Astrocyte of the cerebellum (primary cell): ENCODE measurements at regions not wholly inside any gene's neighbourhood (a gene's known extent, or its start where the extent isn't known, plus 50 kb on each side); places are given as distances from the start of the nearest gene placed in this dataset.

ENCODE experiments used
- DNase-seq: peaks from one replicate; pipeline ENCODE4 v3.0.0-alpha.2; 2011; ENCODE audit warnings: low read depth
- H3K4me3 ChIP-seq: 2 replicates; pipeline ENCODE4 v1.5.1; 2011; ENCODE audit warnings: mild to moderate bottlenecking, low read depth, low read length, moderate library complexity
- CTCF ChIP-seq: IDR thresholded peaks from 2 replicates; pipeline ENCODE4 v1.5.1; 2012; ENCODE audit warnings: low read length, low read depth, moderate library complexity, mild to moderate bottlenecking; ENCODE audit errors: missing control alignments
- in situ Hi-C: cut with HindIII; loops from 2 replicates; pipeline ENCODE4 v1.10.0; 2017; ENCODE audit warnings: low sequenced_read_pairs

- no peak for TF ChIP-seq CTCF
- no peak for DNase-seq
- H3K4me3 ChIP-seq = no peak overlapping the region
- in situ Hi-C loops = no loop called here
Observed at GRCh38 chr7:13651167-13651566, 338.3 kb downstream of the ETV1 start.

GRCh38 chr7:13656330-13656729 lies 333.1 kb downstream of the ETV1 start:
- no peak overlapping the region for H3K4me3 ChIP-seq
- in situ Hi-C loops = no loop called here
- DNase-seq = no peak
- no peak for TF ChIP-seq CTCF

- TF ChIP-seq CTCF = no peak
- in situ Hi-C loops = no loop called here
- no peak overlapping the region for H3K4me3 ChIP-seq
- DNase-seq = no peak
Observed at GRCh38 chr7:13673290-13673689, 316.2 kb downstream of the ETV1 start.

- no peak overlapping the region for H3K4me3 ChIP-seq
- in situ Hi-C loops = no loop called here
- TF ChIP-seq CTCF = no peak
- DNase-seq = no peak
Observed at GRCh38 chr7:13682626-13683025, 306.8 kb downstream of the ETV1 start.

- no peak for TF ChIP-seq CTCF
- H3K4me3 ChIP-seq = no peak overlapping the region
- DNase-seq = no peak
- in situ Hi-C loops = no loop called here
Observed at GRCh38 chr7:13687500-13687899, 302.0 kb downstream of the ETV1 start.

DNA sequence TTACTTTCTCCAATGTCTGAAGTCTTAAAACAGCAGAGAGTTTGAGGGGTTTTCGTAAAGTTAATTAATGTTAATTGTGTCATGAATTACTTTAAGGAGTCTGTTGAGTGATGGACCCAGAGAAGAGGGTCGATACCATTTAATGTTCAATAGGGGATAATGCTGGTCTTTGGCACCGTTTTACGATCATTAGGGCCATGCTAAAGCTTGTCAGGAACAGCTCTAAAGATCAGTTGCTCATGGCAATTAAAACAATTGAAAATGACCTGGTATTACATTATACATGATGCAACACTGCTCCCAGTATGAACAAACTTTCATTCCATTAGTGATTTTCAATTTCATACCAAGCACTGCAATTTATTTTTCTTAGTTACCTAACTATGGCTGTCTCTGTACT lies 296.9 kb downstream of the ETV1 start:
- in situ Hi-C loops = no loop called here
- no peak overlapping the region for H3K4me3 ChIP-seq
- no peak for TF ChIP-seq CTCF
- no peak for DNase-seq

- H3K4me3 ChIP-seq = no peak overlapping the region
- peak; percentile 13 for DNase-seq
- no peak for TF ChIP-seq CTCF
- in situ Hi-C loops = loop anchor here (25.0 kb wide), 1 partner anchor 415 kb away; no protein-coding TSS in a partner anchor
Observed at GRCh38 chr7:13702251-13702650, 287.2 kb downstream of the ETV1 start.
